SK-N-SH treated with all-trans-retinoic acid at 6 μM for 48 hours (cell line): ENCODE measurements at regions not wholly inside any gene's neighbourhood (a gene's known extent, or its start where the extent isn't known, plus 50 kb on each side); places are given as distances from the start of the nearest gene placed in this dataset.

Experiments
- ARNTL ChIP-seq: fragments of 450-650 bp; formaldehyde crosslinking; IDR thresholded peaks from 2 replicates; pipeline ENCODE4 v1.5.0; 2020; ENCODE audit warnings: low read depth, mild to moderate bottlenecking, moderate library complexity, borderline replicate concordance
- GLIS3 ChIP-seq: fragments of 250-450 bp; sonication (Bioruptor Pico); IDR thresholded peaks from 2 replicates; pipeline ENCODE4 v1.5.0; 2020; ENCODE audit warnings: mild to moderate bottlenecking, moderate library complexity
- ISL1 ChIP-seq: fragments of 250-450 bp; sonication (Bioruptor Pico); IDR thresholded peaks from 2 replicates; pipeline ENCODE4 v2.1.2; 2022; ENCODE audit warnings: mild to moderate bottlenecking, moderate library complexity
- PPARA ChIP-seq: fragments of 250-450 bp; sonication (Bioruptor Pico); IDR thresholded peaks from 2 replicates; pipeline ENCODE4 v1.5.0; 2020; ENCODE audit warnings: mild to moderate bottlenecking, borderline replicate concordance
- RARB ChIP-seq: fragments of 250-450 bp; sonication (Bioruptor Pico); IDR thresholded peaks from 2 replicates; pipeline ENCODE4 v1.8.0; 2021; ENCODE audit warnings: mild to moderate bottlenecking, moderate library complexity
- SNAI2 ChIP-seq: fragments of 250-450 bp; sonication (Bioruptor Pico); IDR thresholded peaks from 2 replicates; pipeline ENCODE4 v1.5.0; 2020; ENCODE audit warnings: mild to moderate bottlenecking, moderate library complexity
- TCF4 ChIP-seq: fragments of 250-450 bp; sonication (Bioruptor Pico); IDR thresholded peaks from 2 replicates; pipeline ENCODE4 v1.8.0; 2021; ENCODE audit warnings: mild to moderate bottlenecking, moderate library complexity, borderline replicate concordance
- TOX ChIP-seq: fragments of 250-450 bp; sonication (Bioruptor Pico); IDR thresholded peaks from 2 replicates; pipeline ENCODE4 v1.8.0; 2021; ENCODE audit warnings: mild to moderate bottlenecking, moderate library complexity, borderline replicate concordance
- ZFP3 ChIP-seq: fragments of 250-450 bp; sonication (Bioruptor Pico); IDR thresholded peaks from 2 replicates; pipeline ENCODE4 v1.5.0; 2020; ENCODE audit warnings: mild to moderate bottlenecking, moderate library complexity
- ZFP30 ChIP-seq: fragments of 450-650 bp; formaldehyde crosslinking; IDR thresholded peaks from 2 replicates; pipeline ENCODE4 v1.5.0; 2022; ENCODE audit warnings: mild to moderate bottlenecking, moderate library complexity
- TF ChIP-seq, protein P1 (sequence below): fragments of 250-450 bp; sonication (Bioruptor Pico); IDR thresholded peaks from 2 replicates; pipeline ENCODE4 v1.8.0; 2020; ENCODE audit warnings: mild to moderate bottlenecking, moderate library complexity, borderline replicate concordance
- TF ChIP-seq, protein P2 (sequence below): fragments of 250-450 bp; sonication (Bioruptor Pico); IDR thresholded peaks from 2 replicates; pipeline ENCODE4 v1.5.1; 2021; ENCODE audit warnings: mild to moderate bottlenecking, moderate library complexity
- TF ChIP-seq, protein P3 (sequence below): fragments of 250-450 bp; sonication (Bioruptor Pico); IDR thresholded peaks from 2 replicates; pipeline ENCODE4 v1.5.1; 2020; ENCODE audit warnings: low read depth, mild to moderate bottlenecking, moderate library complexity
- TF ChIP-seq, protein P4 (sequence below): fragments of 250-450 bp; sonication (Bioruptor Pico); IDR thresholded peaks from 2 replicates; pipeline ENCODE4 v1.8.0; 2021; ENCODE audit warnings: low read depth, mild to moderate bottlenecking, moderate library complexity, borderline replicate concordance

DNA sequence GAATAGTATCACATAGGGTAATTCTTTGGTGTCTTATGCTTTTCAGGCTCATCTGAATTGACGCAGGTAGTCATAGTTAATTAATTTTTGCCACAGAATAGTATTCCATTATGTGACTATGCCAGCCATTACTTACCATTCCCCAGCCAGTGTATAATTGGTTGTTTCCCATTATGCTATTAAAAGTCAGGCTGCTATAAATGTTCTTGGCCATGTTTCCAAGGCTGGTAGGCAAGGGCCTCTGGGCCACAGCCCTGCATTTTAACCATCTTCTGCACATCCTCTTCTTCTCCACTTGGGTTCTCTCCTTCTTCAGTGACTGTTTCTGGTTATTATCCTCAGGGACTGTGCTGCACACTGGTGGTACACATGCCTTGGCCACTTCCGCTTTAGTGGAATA lies 190.9 kb downstream of the ADAMTS15 start:
- TF ChIP-seq ISL1 (no peak), ZFP30 (no peak), TOX (no peak), PPARA (no peak), GLIS3 (CRISPR knock-in tag) (no peak), ARNTL (CRISPR knock-in tag) (no peak), SNAI2 (CRISPR knock-in tag) (no peak), RARB (no peak), TCF4 (CRISPR knock-in tag) (no peak), ZFP3 (no peak)
- TF ChIP-seq, protein P1, sequence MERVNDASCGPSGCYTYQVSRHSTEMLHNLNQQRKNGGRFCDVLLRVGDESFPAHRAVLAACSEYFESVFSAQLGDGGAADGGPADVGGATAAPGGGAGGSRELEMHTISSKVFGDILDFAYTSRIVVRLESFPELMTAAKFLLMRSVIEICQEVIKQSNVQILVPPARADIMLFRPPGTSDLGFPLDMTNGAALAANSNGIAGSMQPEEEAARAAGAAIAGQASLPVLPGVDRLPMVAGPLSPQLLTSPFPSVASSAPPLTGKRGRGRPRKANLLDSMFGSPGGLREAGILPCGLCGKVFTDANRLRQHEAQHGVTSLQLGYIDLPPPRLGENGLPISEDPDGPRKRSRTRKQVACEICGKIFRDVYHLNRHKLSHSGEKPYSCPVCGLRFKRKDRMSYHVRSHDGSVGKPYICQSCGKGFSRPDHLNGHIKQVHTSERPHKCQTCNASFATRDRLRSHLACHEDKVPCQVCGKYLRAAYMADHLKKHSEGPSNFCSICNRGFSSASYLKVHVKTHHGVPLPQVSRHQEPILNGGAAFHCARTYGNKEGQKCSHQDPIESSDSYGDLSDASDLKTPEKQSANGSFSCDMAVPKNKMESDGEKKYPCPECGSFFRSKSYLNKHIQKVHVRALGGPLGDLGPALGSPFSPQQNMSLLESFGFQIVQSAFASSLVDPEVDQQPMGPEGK (CRISPR knock-in tag) = no peak
- TF ChIP-seq, protein P2, sequence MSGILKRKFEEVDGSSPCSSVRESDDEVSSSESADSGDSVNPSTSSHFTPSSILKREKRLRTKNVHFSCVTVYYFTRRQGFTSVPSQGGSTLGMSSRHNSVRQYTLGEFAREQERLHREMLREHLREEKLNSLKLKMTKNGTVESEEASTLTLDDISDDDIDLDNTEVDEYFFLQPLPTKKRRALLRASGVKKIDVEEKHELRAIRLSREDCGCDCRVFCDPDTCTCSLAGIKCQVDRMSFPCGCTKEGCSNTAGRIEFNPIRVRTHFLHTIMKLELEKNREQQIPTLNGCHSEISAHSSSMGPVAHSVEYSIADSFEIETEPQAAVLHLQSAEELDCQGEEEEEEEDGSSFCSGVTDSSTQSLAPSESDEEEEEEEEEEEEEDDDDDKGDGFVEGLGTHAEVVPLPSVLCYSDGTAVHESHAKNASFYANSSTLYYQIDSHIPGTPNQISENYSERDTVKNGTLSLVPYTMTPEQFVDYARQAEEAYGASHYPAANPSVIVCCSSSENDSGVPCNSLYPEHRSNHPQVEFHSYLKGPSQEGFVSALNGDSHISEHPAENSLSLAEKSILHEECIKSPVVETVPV (CRISPR knock-in tag) = no peak
- TF ChIP-seq, protein P3, sequence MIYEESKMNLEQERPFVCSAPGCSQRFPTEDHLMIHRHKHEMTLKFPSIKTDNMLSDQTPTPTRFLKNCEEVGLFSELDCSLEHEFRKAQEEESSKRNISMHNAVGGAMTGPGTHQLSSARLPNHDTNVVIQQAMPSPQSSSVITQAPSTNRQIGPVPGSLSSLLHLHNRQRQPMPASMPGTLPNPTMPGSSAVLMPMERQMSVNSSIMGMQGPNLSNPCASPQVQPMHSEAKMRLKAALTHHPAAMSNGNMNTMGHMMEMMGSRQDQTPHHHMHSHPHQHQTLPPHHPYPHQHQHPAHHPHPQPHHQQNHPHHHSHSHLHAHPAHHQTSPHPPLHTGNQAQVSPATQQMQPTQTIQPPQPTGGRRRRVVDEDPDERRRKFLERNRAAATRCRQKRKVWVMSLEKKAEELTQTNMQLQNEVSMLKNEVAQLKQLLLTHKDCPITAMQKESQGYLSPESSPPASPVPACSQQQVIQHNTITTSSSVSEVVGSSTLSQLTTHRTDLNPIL = no peak
- TF ChIP-seq, protein P4, sequence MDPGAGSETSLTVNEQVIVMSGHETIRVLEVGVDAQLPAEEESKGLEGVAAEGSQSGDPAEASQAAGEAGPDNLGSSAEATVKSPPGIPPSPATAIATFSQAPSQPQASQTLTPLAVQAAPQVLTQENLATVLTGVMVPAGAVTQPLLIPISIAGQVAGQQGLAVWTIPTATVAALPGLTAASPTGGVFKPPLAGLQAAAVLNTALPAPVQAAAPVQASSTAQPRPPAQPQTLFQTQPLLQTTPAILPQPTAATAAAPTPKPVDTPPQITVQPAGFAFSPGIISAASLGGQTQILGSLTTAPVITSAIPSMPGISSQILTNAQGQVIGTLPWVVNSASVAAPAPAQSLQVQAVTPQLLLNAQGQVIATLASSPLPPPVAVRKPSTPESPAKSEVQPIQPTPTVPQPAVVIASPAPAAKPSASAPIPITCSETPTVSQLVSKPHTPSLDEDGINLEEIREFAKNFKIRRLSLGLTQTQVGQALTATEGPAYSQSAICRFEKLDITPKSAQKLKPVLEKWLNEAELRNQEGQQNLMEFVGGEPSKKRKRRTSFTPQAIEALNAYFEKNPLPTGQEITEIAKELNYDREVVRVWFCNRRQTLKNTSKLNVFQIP (CRISPR knock-in tag) = no peak
